Activated CD8-positive, alpha-beta T cell treated with anti-CD3 and anti-CD28 coated beads for 36 hours (primary cell): ENCODE measurements at regions not wholly inside any gene's neighbourhood (a gene's known extent, or its start where the extent isn't known, plus 50 kb on each side); places are given as distances from the start of the nearest gene placed in this dataset.

Experiments used
- ATAC-seq: fragments of 200-7000 bp; cut with Tn5 transposase; one replicate; pipeline ENCODE4 v1.10.0; 2021; ENCODE audit warnings: mild to moderate bottlenecking, moderate library complexity
- CTCF ChIA-PET: fragments of 350-600 bp; sonication (Branson Sonifier 250); formaldehyde crosslinking; loops from one replicate; lab custom pipeline; 2021; ENCODE audit warnings: antibody characterized with exemption; lab: Charles Lee
- POLR2A ChIA-PET: fragments of 350-600 bp; sonication (Branson Sonifier 250); formaldehyde crosslinking; loops from one replicate; lab custom pipeline; 2021; ENCODE audit warnings: antibody characterized with exemption; lab: Charles Lee
- DNase-seq: peaks from one replicate; pipeline ENCODE4 v3.0.0-alpha.2; 2020
- H3K27ac Mint-ChIP-seq: one replicate; pipeline ENCODE4 v1.8.0; 2021; ENCODE audit warnings: mild to moderate bottlenecking, mixed read lengths
- H3K27me3 Mint-ChIP-seq: one replicate; pipeline ENCODE4 v1.8.0; 2021; ENCODE audit warnings: mixed read lengths
- H3K36me3 Mint-ChIP-seq: one replicate; pipeline ENCODE4 v1.8.0; 2021; ENCODE audit warnings: low read depth, mixed read lengths
- H3K4me1 Mint-ChIP-seq: one replicate; pipeline ENCODE4 v1.8.0; 2021; ENCODE audit warnings: low read depth, mixed read lengths
- H3K4me3 Mint-ChIP-seq: one replicate; pipeline ENCODE4 v1.8.0; 2021; ENCODE audit warnings: mild to moderate bottlenecking, moderate library complexity, mixed read lengths
- H3K9me3 Mint-ChIP-seq: one replicate; pipeline ENCODE4 v1.8.0; 2021; ENCODE audit warnings: mixed read lengths
- CTCF ChIP-seq: fragments of 200-600 bp; IDR thresholded peaks from one replicate; pipeline ENCODE4 v1.8.0; 2022; ENCODE audit warnings: antibody characterized with exemption, mild to moderate bottlenecking
- intact Hi-C: fragments of 100-400 bp; cut with micrococcal nuclease; formaldehyde crosslinking; loops from one replicate; pipeline ENCODE4 v1.10.0; 2022

- no peak for TF ChIP-seq CTCF
- H3K9me3 Mint-ChIP-seq, result no peaks in the 10 kb centered on the region
- ChIA-PET CTCF (interaction anchor here (0.6 kb wide), 1 partner anchor 79 kb away, joined by 3 read pairs; no protein-coding TSS in a partner anchor), POLR2A (no interaction called here)
- intact Hi-C loops, result no loop called here
- H3K4me1 Mint-ChIP-seq, result no peaks in the 10 kb centered on the region
- H3K27ac Mint-ChIP-seq, result no peak overlapping the region
- H3K27me3 Mint-ChIP-seq, result no peaks in the 10 kb centered on the region
- ATAC-seq (no peak), DNase-seq (no peak)
- H3K36me3 Mint-ChIP-seq, result no peaks in the 10 kb centered on the region
- H3K4me3 Mint-ChIP-seq, result no peak overlapping the region
Observed at GRCh38 chr2:120596191-120596811, 139.4 kb upstream of the GLI2 start.

GRCh38 chr2:120596990-120597594 is 138.6 kb upstream of the GLI2 start:
- Mint-ChIP-seq H3K36me3 (no peaks in the 10 kb centered on the region), H3K27ac (no peak overlapping the region), H3K4me1 (no peaks in the 10 kb centered on the region), H3K4me3 (no peak overlapping the region), H3K9me3 (no peaks in the 10 kb centered on the region), H3K27me3 (no peaks in the 10 kb centered on the region)
- ChIA-PET CTCF (no interaction called here), POLR2A (no interaction called here)
- DNase-seq (no peak), ATAC-seq (no peak)
- TF ChIP-seq CTCF, result no peak
- intact Hi-C loops, result no loop called here

- intact Hi-C loops, result no loop called here
- Mint-ChIP-seq H3K4me1 (no peaks in the 10 kb centered on the region), H3K27me3 (no peaks in the 10 kb centered on the region), H3K27ac (no peak overlapping the region), H3K9me3 (no peaks in the 10 kb centered on the region), H3K4me3 (no peak overlapping the region), H3K36me3 (no peaks in the 10 kb centered on the region)
- DNase-seq (no peak), ATAC-seq (no peak)
- ChIA-PET POLR2A (no interaction called here), CTCF (no interaction called here)
- no peak for TF ChIP-seq CTCF
Observed at GRCh38 chr2:120597595-120598193, 138.0 kb upstream of the GLI2 start.

GRCh38 chr2:120598416-120598815 is 137.3 kb upstream of the GLI2 start:
- Mint-ChIP-seq H3K36me3 (no peaks in the 10 kb centered on the region), H3K27ac (no peak overlapping the region), H3K4me3 (no peak overlapping the region), H3K27me3 (no peaks in the 10 kb centered on the region), H3K9me3 (no peaks in the 10 kb centered on the region), H3K4me1 (no peaks in the 10 kb centered on the region)
- DNase-seq, result no peak
- TF ChIP-seq CTCF, result no peak
- ATAC-seq, result no peak
- POLR2A ChIA-PET, result no interaction called here
- intact Hi-C loops, result no loop called here
- CTCF ChIA-PET, result no interaction called here

GRCh38 chr2:120599072-120599471 is 136.6 kb upstream of the GLI2 start:
- ChIA-PET CTCF (no interaction called here), POLR2A (no interaction called here)
- Mint-ChIP-seq H3K4me3 (no peak overlapping the region), H3K27ac (no peak overlapping the region), H3K9me3 (no peaks in the 10 kb centered on the region), H3K36me3 (no peaks in the 10 kb centered on the region), H3K27me3 (peaks cover 3% of the 10 kb centered on the region), H3K4me1 (no peaks in the 10 kb centered on the region)
- DNase-seq, result no peak
- no peak for TF ChIP-seq CTCF
- intact Hi-C loops, result no loop called here
- no peak for ATAC-seq
